K562 (cell line): ENCODE measurements at regions not wholly inside any gene's neighbourhood (a gene's known extent, or its start where the extent isn't known, plus 50 kb on each side); places are given as distances from the start of the nearest gene placed in this dataset.

Source experiments
- ATAC-seq: fragments of 200-7000 bp; cut with Tn5 transposase; 3 replicates; pipeline ENCODE4 v1.9.1; 2020; ENCODE audit warnings: moderate library complexity
- BruUV-seq: library from RNA; stranded (reverse); fragments of 400-500 nt; replicated peaks from 2 replicates; lab custom pipeline; 2021; lab: Mats Ljungman, UMichigan
- CTCF ChIA-PET: fragments of 300-600 bp; formaldehyde crosslinking; extraction: SDS; loops from one replicate; lab custom pipeline; 2021; ENCODE audit warnings: low intra/inter-chr PET ratio; lab: Yijun Ruan, JAX
- POLR2A ChIA-PET: fragments of 300-600, 350-650 bp; sonication (Branson Sonifier 250); formaldehyde crosslinking; extraction: SDS; loops from one replicate; lab custom pipeline; 2021; ENCODE audit warnings: antibody characterized with exemption, inconsistent platforms; lab: Yijun Ruan, JAX
- DNase-seq, 4 experiments: peaks; one replicate each; pipeline versions ENCODE4 v3.0.0 to v3.0.0-alpha.2; 2011 to 2018; ENCODE audit warnings: low spot score in 3 of 4, mixed read lengths in 3 of 4; ENCODE audit errors: extremely low read depth in 1 of 4
- FAIRE-seq: peaks from 2 replicates; lab custom pipeline; 2011; peaks lifted over from hg19 to GRCh38; lab: Jason Lieb, UNC
- H2AFZ ChIP-seq: 2 replicates; pipeline ENCODE4 v1.6.0; 2011; ENCODE audit warnings: low read depth, low read length, control low read depth, inconsistent platforms
- H3K27ac ChIP-seq: fragments of 200-600 bp; 3 replicates; pipeline ENCODE4 v1.8.0; 2011; ENCODE audit warnings: low read depth, mild to moderate bottlenecking, control low read depth, inconsistent platforms, low read length, moderate library complexity, mixed read lengths; ENCODE audit errors: extremely low read depth
- H3K27me3 ChIP-seq, 2 experiments: fragments of 300-600 bp in 1 of 2; 2 replicates in 1 of 2; 3 replicates in 1 of 2; pipeline versions ENCODE4 v1.6.0 to v1.8.0; 2011; ENCODE audit warnings: inconsistent platforms in 2 of 2, low read length in 2 of 2, mild to moderate bottlenecking in 1 of 2, mixed read lengths in 1 of 2, moderate library complexity in 1 of 2; ENCODE audit not compliant: control insufficient read depth in 2 of 2, insufficient read depth in 2 of 2
- H3K36me3 ChIP-seq: fragments of 300-600 bp; 3 replicates; pipeline ENCODE4 v1.8.0; 2011; ENCODE audit warnings: mild to moderate bottlenecking, low read length, inconsistent platforms; ENCODE audit not compliant: control insufficient read depth, insufficient read depth
- H3K4me1 ChIP-seq, 2 experiments: fragments of 200-600 bp in 1 of 2; replicated peaks in 1 of 2; 2 replicates in 1 of 2; 3 replicates in 1 of 2; pipeline versions ENCODE4 v1.5.1 to v1.8.0; 2011; ENCODE audit warnings: inconsistent platforms in 2 of 2, low read length in 2 of 2, mild to moderate bottlenecking in 1 of 2, mixed read lengths in 1 of 2, moderate library complexity in 1 of 2; ENCODE audit not compliant: control insufficient read depth in 2 of 2, insufficient read depth in 2 of 2
- H3K4me2 ChIP-seq: 2 replicates; pipeline ENCODE4 v1.6.1; 2011; ENCODE audit warnings: low read length, control low read depth, inconsistent platforms, mixed read lengths; ENCODE audit not compliant: insufficient read depth
- H3K4me3 ChIP-seq: fragments of 200-600 bp; sonication (generic), shearing (Covaris generic); 2 replicates; pipeline ENCODE4 v1.5.1; 2016; ENCODE audit warnings: control low read depth, inconsistent platforms
- H3K79me2 ChIP-seq: fragments of 200-600 bp; 3 replicates; pipeline ENCODE4 v1.8.0; 2011; ENCODE audit warnings: low read length, inconsistent platforms; ENCODE audit not compliant: control insufficient read depth, insufficient read depth
- H3K9ac ChIP-seq, 2 experiments: 2 replicates each; pipeline versions ENCODE4 v1.6.0 to v1.6.1; 2011; ENCODE audit warnings: low read depth in 2 of 2, low read length in 2 of 2, control low read depth in 1 of 2, inconsistent platforms in 1 of 2, mild to moderate bottlenecking in 1 of 2, mixed read lengths in 1 of 2; ENCODE audit not compliant: insufficient read depth in 1 of 2
- H3K9me1 ChIP-seq: one replicate; pipeline ENCODE4 v1.6.0; 2011; ENCODE audit warnings: inconsistent platforms, mild to moderate bottlenecking, low read length, moderate library complexity; ENCODE audit not compliant: control insufficient read depth, insufficient read depth
- H3K9me3 ChIP-seq: replicated peaks from 2 replicates; pipeline ENCODE4 v1.5.1; 2011; ENCODE audit warnings: low read depth, low read length, inconsistent platforms; ENCODE audit not compliant: control insufficient read depth, insufficient read depth
- H4K20me1 ChIP-seq: replicated peaks from 2 replicates; pipeline ENCODE4 v1.6.1; 2011; ENCODE audit warnings: low read length, inconsistent platforms, mixed read lengths; ENCODE audit not compliant: control insufficient read depth, insufficient read depth
- CBFB ChIP-seq: sonication (generic); formaldehyde crosslinking; IDR thresholded peaks from 2 replicates; pipeline ENCODE4 v1.4.0; 2020; ENCODE audit warnings: mild to moderate bottlenecking, missing genetic modification reagents
- DEAF1 ChIP-seq: fragments of 450-650 bp; formaldehyde crosslinking; IDR thresholded peaks from 2 replicates; pipeline ENCODE4 v1.4.0; 2020; ENCODE audit warnings: mild to moderate bottlenecking, moderate library complexity
- HMG20A ChIP-seq: fragments of 450-650 bp; formaldehyde crosslinking; conservative IDR thresholded peaks from 2 replicates; pipeline ENCODE4 v1.4.0; 2020; ENCODE audit warnings: mild to moderate bottlenecking, mixed read lengths
- PCBP2 ChIP-seq: fragments of 200-400 bp; formaldehyde crosslinking; IDR thresholded peaks from 2 replicates; pipeline ENCODE4 v1.6.1; 2018; ENCODE audit warnings: low read length, low read depth, mild to moderate bottlenecking, moderate library complexity; ENCODE audit not compliant: poor library complexity, severe bottlenecking
- POLR2B ChIP-seq: fragments of 450-650 bp; IDR thresholded peaks from 2 replicates; pipeline ENCODE4 v1.6.1; 2018; ENCODE audit warnings: low read depth; ENCODE audit not compliant: partially characterized antibody
- POU5F1 ChIP-seq: fragments of 150-350 bp; IDR thresholded peaks from 2 replicates; pipeline ENCODE4 v1.6.1; 2014; ENCODE audit warnings: borderline replicate concordance, low read length, low read depth, mild to moderate bottlenecking; ENCODE audit not compliant: partially characterized antibody
- RBFOX2 ChIP-seq: fragments of 200-400 bp; formaldehyde crosslinking; IDR thresholded peaks from 2 replicates; pipeline ENCODE4 v1.6.1; 2017; ENCODE audit warnings: low read depth, mild to moderate bottlenecking, low read length, moderate library complexity
- RBM15 ChIP-seq: fragments of 200-400 bp; formaldehyde crosslinking; IDR thresholded peaks from 2 replicates; pipeline ENCODE4 v1.6.1; 2018; ENCODE audit warnings: mild to moderate bottlenecking, low read length, moderate library complexity; ENCODE audit not compliant: insufficient read depth
- TBP ChIP-seq: optimal IDR thresholded peaks from 2 replicates; pipeline ENCODE3; 2011; ENCODE audit warnings: low read depth, low read length, improper control_type of control experiment
- ZNF311 ChIP-seq: fragments of 250-450 bp; sonication (Bioruptor Pico); IDR thresholded peaks from 2 replicates; pipeline ENCODE4 v1.4.0; 2020; ENCODE audit warnings: mild to moderate bottlenecking, moderate library complexity
- ZNF518B ChIP-seq: fragments of 250-450 bp; sonication (Bioruptor Pico); IDR thresholded peaks from 2 replicates; pipeline ENCODE4 v1.5.0; 2021; ENCODE audit warnings: mild to moderate bottlenecking, moderate library complexity
- ZNF830 ChIP-seq: fragments of 250-450 bp; sonication (Bioruptor Pico); IDR thresholded peaks from 2 replicates; pipeline ENCODE4 v1.5.0; 2021; ENCODE audit warnings: mild to moderate bottlenecking
- WGBS: fragments of 100-300 bp; shearing (Covaris generic); methylation state at CpG from one replicate; pipeline ENCODE4 v1.1.6; 2016; ENCODE audit warnings: low coverage, mixed read lengths; ENCODE audit not compliant: insufficient coverage; ENCODE audit errors: missing lambda C conversion rate; 5-methylcytosine and 5-hydroxymethylcytosine counted together
- in situ Hi-C: fragments of 300-500 bp; cut with MboI; formaldehyde crosslinking; loops from 4 replicates; pipeline ENCODE4 v1.15.0; 2018; ENCODE audit warnings: inconsistent platforms, mixed read lengths
- intact Hi-C: fragments of 100-400 bp; cut with micrococcal nuclease; formaldehyde crosslinking; loops from 2 replicates; pipeline ENCODE4 v1.14.2; 2022
- TF ChIP-seq, protein P1 (sequence below): fragments of 250-450 bp; sonication (Bioruptor Pico); IDR thresholded peaks from 2 replicates; pipeline ENCODE4 v1.8.0; 2021; ENCODE audit warnings: moderate library complexity, mild to moderate bottlenecking, inconsistent platforms
- TF ChIP-seq, protein P2 (sequence below): conservative IDR thresholded peaks from 2 replicates; pipeline ENCODE4 v1.6.1; 2011; ENCODE audit warnings: low read depth, mild to moderate bottlenecking, low read length; ENCODE audit not compliant: control insufficient read depth

- TF ChIP-seq, protein P1, sequence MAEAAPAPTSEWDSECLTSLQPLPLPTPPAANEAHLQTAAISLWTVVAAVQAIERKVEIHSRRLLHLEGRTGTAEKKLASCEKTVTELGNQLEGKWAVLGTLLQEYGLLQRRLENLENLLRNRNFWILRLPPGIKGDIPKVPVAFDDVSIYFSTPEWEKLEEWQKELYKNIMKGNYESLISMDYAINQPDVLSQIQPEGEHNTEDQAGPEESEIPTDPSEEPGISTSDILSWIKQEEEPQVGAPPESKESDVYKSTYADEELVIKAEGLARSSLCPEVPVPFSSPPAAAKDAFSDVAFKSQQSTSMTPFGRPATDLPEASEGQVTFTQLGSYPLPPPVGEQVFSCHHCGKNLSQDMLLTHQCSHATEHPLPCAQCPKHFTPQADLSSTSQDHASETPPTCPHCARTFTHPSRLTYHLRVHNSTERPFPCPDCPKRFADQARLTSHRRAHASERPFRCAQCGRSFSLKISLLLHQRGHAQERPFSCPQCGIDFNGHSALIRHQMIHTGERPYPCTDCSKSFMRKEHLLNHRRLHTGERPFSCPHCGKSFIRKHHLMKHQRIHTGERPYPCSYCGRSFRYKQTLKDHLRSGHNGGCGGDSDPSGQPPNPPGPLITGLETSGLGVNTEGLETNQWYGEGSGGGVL (CRISPR knock-in tag) = no peak
- no peak for TF ChIP-seq POU5F1
- TF ChIP-seq, protein P2, sequence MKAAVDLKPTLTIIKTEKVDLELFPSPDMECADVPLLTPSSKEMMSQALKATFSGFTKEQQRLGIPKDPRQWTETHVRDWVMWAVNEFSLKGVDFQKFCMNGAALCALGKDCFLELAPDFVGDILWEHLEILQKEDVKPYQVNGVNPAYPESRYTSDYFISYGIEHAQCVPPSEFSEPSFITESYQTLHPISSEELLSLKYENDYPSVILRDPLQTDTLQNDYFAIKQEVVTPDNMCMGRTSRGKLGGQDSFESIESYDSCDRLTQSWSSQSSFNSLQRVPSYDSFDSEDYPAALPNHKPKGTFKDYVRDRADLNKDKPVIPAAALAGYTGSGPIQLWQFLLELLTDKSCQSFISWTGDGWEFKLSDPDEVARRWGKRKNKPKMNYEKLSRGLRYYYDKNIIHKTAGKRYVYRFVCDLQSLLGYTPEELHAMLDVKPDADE = no peak
- no peak for TF ChIP-seq TBP
- no peak for TF ChIP-seq POLR2B
These were observed 441.7 kb upstream of the CPEB2 start (continued) for GRCh38 chr4:14560577-14560976.

GRCh38 chr4:14562901-14563300 lies 439.4 kb upstream of the CPEB2 start:
- WGBS = 3% methylated on average over 3 of the region's 3 CpGs
- no peaks in the 10 kb centered on the region for H3K9me3 ChIP-seq
- TF ChIP-seq RBM15 (no peak), CBFB (CRISPR knock-in tag) (no peak), HMG20A (CRISPR knock-in tag) (no peak), ZNF518B (no peak), RBFOX2 (no peak), PCBP2 (no peak), ZNF311 (no peak), DEAF1 (CRISPR knock-in tag) (no peak), ZNF830 (CRISPR knock-in tag) (no peak)

More at GRCh38 chr4:14562901-14563300, 439.4 kb upstream of the CPEB2 start:
- FAIRE-seq = no peak
- POLR2A ChIA-PET = no interaction called here
- CTCF ChIA-PET = no interaction called here
- no peak overlapping the region for H3K27ac ChIP-seq
- in situ Hi-C loops = no loop called here
- no peak overlapping the region for H2AFZ ChIP-seq
- no peaks in the 10 kb centered on the region for H3K27me3 ChIP-seq
- H3K36me3 ChIP-seq = no peaks in the 10 kb centered on the region
- no TSS peak for BruUV-seq
- H3K79me2 ChIP-seq = no peaks in the 10 kb centered on the region
- no peak overlapping the region for H3K4me2 ChIP-seq
- no peak overlapping the region for H3K4me3 ChIP-seq
- ATAC-seq = no peak
- no peaks in the 10 kb centered on the region for H3K4me1 ChIP-seq
- H4K20me1 ChIP-seq = no peaks in the 10 kb centered on the region
- H3K9me1 ChIP-seq = no peaks in the 10 kb centered on the region
- no peak for DNase-seq
- intact Hi-C loops = no loop called here
- no peak overlapping the region for H3K9ac ChIP-seq
